Sigmoid colon (tissue), 6 donors: ENCODE measurements at regions not wholly inside any gene's neighbourhood (a gene's known extent, or its start where the extent isn't known, plus 50 kb on each side); places are given as distances from the start of the nearest gene placed in this dataset.

Experiments
- DNase-seq: peaks from one replicate; pipeline ENCODE4 v3.0.0-alpha.2; 2019
- H3K27ac ChIP-seq, 4 donors: fragments of 200-600 bp; sonication (generic); one replicate each; pipeline ENCODE4 v1.5.1; 2016 to 2019; ENCODE audit warnings: mild to moderate bottlenecking in 1 of 4
- H3K27me3 ChIP-seq, 3 donors: fragments of 200-600 bp; sonication (generic); one replicate each; pipeline ENCODE4 v1.5.1; 2019; ENCODE audit warnings: mild to moderate bottlenecking in 1 of 3
- H3K36me3 ChIP-seq, 4 donors: fragments of 200-600 bp; sonication (generic); one replicate each; pipeline ENCODE4 v1.5.1; 2016 to 2019
- H3K4me1 ChIP-seq, 4 donors: fragments of 200-600 bp; sonication (generic); one replicate each; pipeline ENCODE4 v1.5.1; 2017 to 2019
- H3K4me3 ChIP-seq, 4 donors: fragments of 200-600 bp; sonication (generic); one replicate each; pipeline ENCODE4 v1.5.1; 2017 to 2019; ENCODE audit warnings: mild to moderate bottlenecking in 2 of 4, moderate library complexity in 1 of 4
- H3K9me3 ChIP-seq, 4 donors: fragments of 200-600 bp in 3 of 4; sonication (generic) in 3 of 4; one replicate each; pipeline versions ENCODE4 v1.5.1 to v1.6.1; 2013 to 2019
- CTCF ChIP-seq, 4 experiments: fragments of 450-650 bp in 3 of 4; fragments of 200-600 bp in 1 of 4; IDR thresholded peaks; one replicate each; pipeline ENCODE4 v1.5.1; 2016 to 2019; ENCODE audit warnings: antibody characterized with exemption in 4 of 4, mild to moderate bottlenecking in 3 of 4, moderate library complexity in 2 of 4
- EP300 ChIP-seq, 4 donors: sonication (generic); formaldehyde crosslinking; IDR thresholded peaks; one replicate each; pipeline ENCODE4 v1.6.1; 2017; ENCODE audit warnings: antibody characterized with exemption in 4 of 4
- POLR2A ChIP-seq, 2 donors: fragments of 450-650 bp; IDR thresholded peaks; one replicate each; pipeline ENCODE4 v1.6.1; 2016; ENCODE audit warnings: antibody characterized with exemption in 2 of 2, mild to moderate bottlenecking in 2 of 2, moderate library complexity in 2 of 2
- POLR2AphosphoS5 ChIP-seq, 4 donors: sonication (generic); formaldehyde crosslinking; IDR thresholded peaks; one replicate each; pipeline ENCODE4 v1.6.1; 2017; ENCODE audit warnings: antibody characterized with exemption in 4 of 4
- WGBS, 2 donors: extraction: QIAGEN DNeasy Blood & Tissue Kit; methylation state at CpG; one replicate each; pipeline ENCODE4 v1.1.7; 2013; 5-methylcytosine and 5-hydroxymethylcytosine counted together
- intact Hi-C: fragments of 100-400 bp; cut with DNase I; formaldehyde crosslinking; loops from one replicate; pipeline ENCODE4 v1.15.1; 2023
- donor health status: healthy with polysubstance abuse.
- donor health status: healthy.

DNA sequence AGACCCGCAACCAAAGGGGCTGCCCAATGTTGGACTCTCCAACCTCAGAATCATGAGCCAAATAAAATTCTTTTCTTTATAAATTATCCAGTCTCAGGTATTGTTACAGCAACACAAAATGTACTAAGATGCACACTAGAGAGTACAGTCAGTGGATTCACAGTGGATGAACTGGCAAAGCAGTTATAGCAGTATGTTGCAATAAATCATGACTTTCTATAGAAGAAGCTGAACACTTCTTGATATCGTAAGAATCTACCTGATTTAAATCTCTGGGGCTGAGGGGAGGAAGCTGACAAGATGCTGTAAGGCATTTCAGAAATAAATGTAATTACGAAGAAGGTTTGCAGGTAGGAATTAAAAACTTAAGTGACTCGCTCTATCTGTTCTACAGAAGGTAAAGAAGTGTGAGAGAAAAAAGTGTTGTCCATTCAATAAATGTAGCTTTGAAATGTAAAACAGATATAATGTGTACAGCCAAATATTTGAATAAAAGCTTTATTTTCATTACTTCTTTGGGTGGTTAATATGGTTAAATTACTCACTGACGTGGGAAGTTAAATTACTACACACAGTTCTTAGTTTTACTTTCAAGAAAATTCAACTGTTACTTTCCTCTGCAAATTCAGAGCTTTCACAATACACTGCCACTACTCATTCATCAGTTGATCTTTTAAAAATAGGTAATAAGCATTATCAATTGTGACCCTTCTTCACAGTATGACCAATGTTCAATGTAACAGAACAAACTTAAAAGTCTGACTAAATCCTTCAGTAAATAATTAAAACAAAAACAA is 439.1 kb downstream of the SHQ1 start:
- TF ChIP-seq POLR2A (IDR thresholded peaks at IDR 0.05) (no peak), POLR2AphosphoS5 (IDR thresholded peaks at IDR 0.05) (no peak), EP300 (IDR thresholded peaks at IDR 0.05) (no peak), CTCF (IDR thresholded peaks at IDR 0.05) (no peak)
- H3K4me1 ChIP-seq = peaks cover 0 to 79% (median 64%) of the 10 kb centered on the region in 4 donors
- no peaks in the 10 kb centered on the region for H3K36me3 ChIP-seq
- DNase-seq = no peak
- no peak overlapping the region for H3K4me3 ChIP-seq
- H3K27me3 ChIP-seq = no peaks in the 10 kb centered on the region
- no peaks in the 10 kb centered on the region for H3K9me3 ChIP-seq
- intact Hi-C loops = no loop called here
- 85 to 91% methylated on average over 5 of the region's 5 CpGs for WGBS, 2 donors
- H3K27ac ChIP-seq = no peak overlapping the region

GRCh38 chr3:72407766-72408165 is 440.5 kb downstream of the SHQ1 start:
- Histone ChIP-seq H3K27me3 (no peaks in the 10 kb centered on the region), H3K27ac (no peak overlapping the region), H3K36me3 (no peaks in the 10 kb centered on the region), H3K9me3 (no peaks in the 10 kb centered on the region), H3K4me3 (no peak overlapping the region), H3K4me1 (peaks cover 0 to 87% (median 69%) of the 10 kb centered on the region in 4 donors)
- DNase-seq = no peak
- intact Hi-C loops = no loop called here
- TF ChIP-seq CTCF (IDR thresholded peaks at IDR 0.05) = no peak
- no peak for TF ChIP-seq POLR2A (IDR thresholded peaks at IDR 0.05)
- no peak for TF ChIP-seq EP300 (IDR thresholded peaks at IDR 0.05)
- no peak for TF ChIP-seq POLR2AphosphoS5 (IDR thresholded peaks at IDR 0.05)
- WGBS, 2 donors = 34 to 72% methylated on average over 6 of the region's 6 CpGs

DNA sequence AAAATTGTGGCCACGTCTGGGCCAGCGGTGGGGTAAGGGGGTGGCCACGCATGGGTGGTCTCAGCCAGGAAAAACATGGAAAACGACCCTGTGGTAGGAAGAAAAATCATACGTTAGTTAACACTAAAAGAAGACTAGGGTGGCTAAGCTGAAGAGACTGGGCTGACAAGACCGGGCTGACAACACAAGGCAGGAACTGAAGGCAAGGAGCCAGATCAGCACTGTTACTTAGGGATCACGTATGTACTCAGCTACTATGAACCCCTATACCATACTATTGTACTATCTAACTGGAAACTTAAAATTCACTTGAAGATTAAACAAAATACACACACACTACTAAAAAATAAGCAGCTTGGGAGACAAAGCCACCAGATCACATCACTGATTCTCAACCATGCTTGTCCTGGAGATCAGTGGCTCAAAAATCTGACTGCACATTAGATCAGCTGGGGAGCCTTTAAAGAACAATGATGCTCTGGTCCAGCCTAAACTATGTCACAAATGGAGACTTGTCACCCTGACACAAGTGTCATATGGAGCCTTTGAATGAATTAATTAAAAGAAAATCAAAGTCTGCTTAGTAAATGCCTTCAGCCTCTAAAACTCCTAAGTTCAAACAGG is 442.2 kb downstream of the SHQ1 start:
- no peaks in the 10 kb centered on the region for H3K9me3 ChIP-seq
- TF ChIP-seq POLR2A (IDR thresholded peaks at IDR 0.05) (no peak), EP300 (IDR thresholded peaks at IDR 0.05) (no peak), POLR2AphosphoS5 (IDR thresholded peaks at IDR 0.05) (no peak), CTCF (IDR thresholded peaks at IDR 0.05) (no peak)
- H3K27me3 ChIP-seq = no peaks in the 10 kb centered on the region
- intact Hi-C loops = no loop called here
- no peak overlapping the region for H3K27ac ChIP-seq
- H3K36me3 ChIP-seq = no peaks in the 10 kb centered on the region
- 64 to 70% methylated on average over 7 of the region's 7 CpGs for WGBS, 2 donors
- peaks cover 0 to 70% (median 55%) of the 10 kb centered on the region in 4 donors for H3K4me1 ChIP-seq
- H3K4me3 ChIP-seq = no peak overlapping the region
- DNase-seq = no peak

- TF ChIP-seq POLR2AphosphoS5 (IDR thresholded peaks at IDR 0.05) (no peak), EP300 (IDR thresholded peaks at IDR 0.05) (no peak), CTCF (IDR thresholded peaks at IDR 0.05) (no peak), POLR2A (IDR thresholded peaks at IDR 0.05) (no peak)
- no peak for DNase-seq
- intact Hi-C loops = no loop called here
- no peaks in the 10 kb centered on the region for H3K27me3 ChIP-seq
- no peaks in the 10 kb centered on the region for H3K36me3 ChIP-seq
- no peaks in the 10 kb centered on the region for H3K9me3 ChIP-seq
- peaks cover 0 to 68% (median 38%) of the 10 kb centered on the region in 4 donors for H3K4me1 ChIP-seq
- H3K27ac ChIP-seq = no peak overlapping the region
- 91 to 96% methylated on average over 2 of the region's 2 CpGs for WGBS, 2 donors
- no peak overlapping the region for H3K4me3 ChIP-seq
Measured at GRCh38 chr3:72401005-72401545, 447.2 kb downstream of the SHQ1 start.
